MCF 10A (cell line): ENCODE measurements at regions not wholly inside any gene's neighbourhood (a gene's known extent, or its start where the extent isn't known, plus 50 kb on each side); places are given as distances from the start of the nearest gene placed in this dataset.
A peak's percentile ranks its signal among the peaks of the same experiment; 100 is the strongest.
"Not testable (repeated sequence)": the region's sequence is repeated elsewhere in the genome, so short reads cannot be mapped to it uniquely, and the experiment has no call there.

Experiments used
- BruUV-seq: library from RNA; stranded (reverse); fragments of 400-500 nt; replicated peaks from 2 replicates; lab custom pipeline; 2021; lab: Mats Ljungman, UMichigan
- CTCF ChIA-PET: fragments of 300-600 bp; sonication (Branson Sonifier 250); formaldehyde crosslinking; extraction: SDS; loops from one replicate; lab custom pipeline; 2021; ENCODE audit warnings: antibody characterized with exemption, inconsistent platforms; lab: Yijun Ruan, JAX
- POLR2A ChIA-PET: fragments of 300-600, 350-650 bp; sonication (Branson Sonifier 250); formaldehyde crosslinking; extraction: SDS; loops from one replicate; lab custom pipeline; 2020; ENCODE audit warnings: antibody characterized with exemption, inconsistent platforms; lab: Yijun Ruan, JAX
- DNase-seq: peaks from one replicate; pipeline ENCODE4 v3.0.0-alpha.2; 2018; ENCODE audit not compliant: unreplicated experiment
- H3K27ac Mint-ChIP-seq: one replicate; pipeline ENCODE4 v1.8.0; 2022; ENCODE audit warnings: mild to moderate bottlenecking, low read depth, mixed read lengths; ENCODE audit not compliant: unreplicated experiment
- H3K27me3 Mint-ChIP-seq: one replicate; pipeline ENCODE4 v1.8.0; 2022; ENCODE audit warnings: mixed read lengths; ENCODE audit not compliant: insufficient read depth, unreplicated experiment
- H3K36me3 Mint-ChIP-seq: one replicate; pipeline ENCODE4 v1.8.0; 2022; ENCODE audit warnings: mild to moderate bottlenecking, moderate library complexity, mixed read lengths; ENCODE audit not compliant: insufficient read depth, unreplicated experiment
- H3K4me1 Mint-ChIP-seq: one replicate; pipeline ENCODE4 v1.8.0; 2022; ENCODE audit warnings: mixed read lengths; ENCODE audit not compliant: insufficient read depth, unreplicated experiment
- H3K4me3 Mint-ChIP-seq: one replicate; pipeline ENCODE4 v1.8.0; 2022; ENCODE audit warnings: mild to moderate bottlenecking, moderate library complexity, mixed read lengths; ENCODE audit not compliant: unreplicated experiment
- H3K9me3 Mint-ChIP-seq: one replicate; pipeline ENCODE4 v1.8.0; 2022; ENCODE audit warnings: mixed read lengths; ENCODE audit not compliant: unreplicated experiment
- CTCF ChIP-seq: fragments of 200-600 bp; IDR thresholded peaks from one replicate; pipeline ENCODE4 v1.8.0; 2022; ENCODE audit warnings: antibody characterized with exemption, mild to moderate bottlenecking; ENCODE audit not compliant: unreplicated experiment
- intact Hi-C: fragments of 100-400 bp; cut with micrococcal nuclease; formaldehyde crosslinking; loops from 2 replicates; pipeline ENCODE4 v1.14.1; 2022

- intact Hi-C loops, DNase-seq, H3K9me3 Mint-ChIP-seq, H3K4me1 Mint-ChIP-seq, CTCF ChIA-PET, H3K27ac Mint-ChIP-seq, POLR2A ChIA-PET, H3K36me3 Mint-ChIP-seq, H3K27me3 Mint-ChIP-seq, BruUV-seq, H3K4me3 Mint-ChIP-seq: not testable (repeated sequence)
Observed at GRCh38 chr14:19303844-19304243, 130.3 kb downstream of the POTEG start.

GRCh38 chr14:19304442-19304841 is 129.7 kb downstream of the POTEG start:
- H3K4me3 Mint-ChIP-seq, H3K9me3 Mint-ChIP-seq, intact Hi-C loops, BruUV-seq, H3K4me1 Mint-ChIP-seq, H3K36me3 Mint-ChIP-seq, CTCF ChIA-PET, POLR2A ChIA-PET, DNase-seq, H3K27ac Mint-ChIP-seq, H3K27me3 Mint-ChIP-seq: not testable (repeated sequence)

DNA sequence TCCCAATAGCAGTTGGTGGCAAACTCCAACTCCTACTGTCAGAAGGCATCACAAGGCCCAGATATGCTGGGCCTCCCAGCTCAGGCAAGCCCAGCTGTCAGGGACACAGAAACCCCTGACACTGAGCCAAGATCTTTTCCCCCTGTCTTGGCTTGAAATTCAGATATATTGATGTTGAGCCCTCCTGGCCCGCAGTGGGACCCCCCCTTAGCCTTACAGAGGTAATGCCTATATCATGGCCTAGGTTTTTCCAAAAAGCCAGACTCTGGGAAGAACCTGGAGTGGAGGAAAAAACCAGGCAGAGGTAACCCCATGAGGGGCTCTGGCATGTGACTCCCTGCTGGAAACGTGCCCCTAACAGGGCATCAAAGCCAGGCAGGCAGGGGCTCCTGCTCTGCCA is 129.2 kb downstream of the POTEG start:
- H3K27ac Mint-ChIP-seq, CTCF ChIA-PET, H3K36me3 Mint-ChIP-seq: not testable (repeated sequence)

DNA sequence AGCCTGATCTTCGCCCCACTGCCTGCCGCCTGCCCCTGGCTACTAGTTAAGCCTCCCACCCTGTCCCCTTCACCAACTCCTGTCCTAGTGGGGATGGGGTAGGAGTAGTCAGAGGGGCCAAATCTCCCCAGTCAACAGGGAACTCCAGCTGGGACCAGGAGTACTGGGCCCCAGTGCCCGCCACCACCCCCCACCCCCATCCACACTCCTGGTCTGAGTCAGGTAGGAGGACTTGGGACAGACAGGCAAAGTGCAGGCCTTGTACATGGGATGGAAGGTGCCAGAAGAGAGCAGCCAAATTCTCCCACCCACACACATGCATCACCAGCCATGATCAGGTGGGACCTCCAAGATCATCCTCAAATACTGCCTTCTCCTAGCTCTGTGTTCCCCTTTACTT is 128.4 kb downstream of the POTEG start:
- POLR2A ChIA-PET, H3K4me1 Mint-ChIP-seq, H3K36me3 Mint-ChIP-seq, H3K27me3 Mint-ChIP-seq, H3K9me3 Mint-ChIP-seq, CTCF ChIA-PET, H3K4me3 Mint-ChIP-seq, intact Hi-C loops, DNase-seq, H3K27ac Mint-ChIP-seq, BruUV-seq: not testable (repeated sequence)

More for the DNA sequence above, 129.2 kb downstream of the POTEG start:
- POLR2A ChIA-PET, H3K4me3 Mint-ChIP-seq, H3K27me3 Mint-ChIP-seq, H3K9me3 Mint-ChIP-seq, BruUV-seq, H3K4me1 Mint-ChIP-seq, DNase-seq, intact Hi-C loops: not testable (repeated sequence)

- CTCF ChIA-PET, DNase-seq, intact Hi-C loops, H3K4me1 Mint-ChIP-seq, H3K27me3 Mint-ChIP-seq, H3K36me3 Mint-ChIP-seq, POLR2A ChIA-PET, H3K27ac Mint-ChIP-seq, H3K9me3 Mint-ChIP-seq, H3K4me3 Mint-ChIP-seq: not testable (repeated sequence)
- TSS peak; percentile 29 for BruUV-seq
Observed at GRCh38 chr14:19306405-19306804, 127.7 kb downstream of the POTEG start.

DNA sequence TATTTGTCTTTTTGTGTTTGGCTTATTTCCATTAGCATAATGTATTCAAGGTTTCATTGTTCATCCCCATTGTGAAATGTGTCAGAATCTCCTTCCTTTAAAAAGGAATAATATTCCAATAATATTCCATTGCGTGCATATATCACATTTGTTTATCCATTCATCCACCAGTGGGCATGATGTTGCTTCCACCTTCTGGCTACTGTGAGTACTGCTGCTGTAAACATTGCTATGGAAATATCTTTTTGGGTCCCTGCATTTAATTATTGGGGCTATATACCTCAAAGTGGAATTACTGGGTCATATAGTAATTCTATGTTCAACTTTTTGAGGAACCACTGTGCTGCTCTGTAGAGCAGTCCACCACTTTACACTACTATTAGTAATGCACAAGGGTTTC is 123.1 kb downstream of the POTEG start:
- H3K4me3 Mint-ChIP-seq, POLR2A ChIA-PET, H3K9me3 Mint-ChIP-seq, intact Hi-C loops, H3K36me3 Mint-ChIP-seq, H3K27ac Mint-ChIP-seq, BruUV-seq, CTCF ChIA-PET, H3K4me1 Mint-ChIP-seq, DNase-seq, H3K27me3 Mint-ChIP-seq: not testable (repeated sequence)
- TF ChIP-seq CTCF, result peak; percentile 38

DNA sequence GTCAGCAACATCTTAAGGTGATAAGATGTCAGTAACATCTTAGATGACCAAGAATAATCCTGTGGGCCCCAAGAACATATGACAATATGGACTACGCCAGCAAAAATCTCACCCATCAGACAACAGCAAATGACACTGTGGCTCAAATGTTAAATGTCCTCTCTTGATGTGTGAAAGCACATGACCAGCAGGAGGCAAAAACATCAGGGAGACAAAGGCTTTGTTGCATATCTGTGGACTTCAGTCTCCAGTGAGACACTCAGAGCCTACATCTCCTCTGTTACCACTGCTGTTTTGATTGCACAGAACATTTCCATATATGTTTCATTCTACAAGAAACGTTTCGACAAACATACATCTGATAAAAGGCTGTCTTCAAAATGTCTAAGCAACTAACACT is 103.5 kb downstream of the POTEG start:
- CTCF ChIA-PET, DNase-seq, H3K27ac Mint-ChIP-seq, H3K27me3 Mint-ChIP-seq, H3K9me3 Mint-ChIP-seq, intact Hi-C loops, POLR2A ChIA-PET, H3K4me1 Mint-ChIP-seq, H3K4me3 Mint-ChIP-seq, BruUV-seq, H3K36me3 Mint-ChIP-seq: not testable (repeated sequence)

DNA sequence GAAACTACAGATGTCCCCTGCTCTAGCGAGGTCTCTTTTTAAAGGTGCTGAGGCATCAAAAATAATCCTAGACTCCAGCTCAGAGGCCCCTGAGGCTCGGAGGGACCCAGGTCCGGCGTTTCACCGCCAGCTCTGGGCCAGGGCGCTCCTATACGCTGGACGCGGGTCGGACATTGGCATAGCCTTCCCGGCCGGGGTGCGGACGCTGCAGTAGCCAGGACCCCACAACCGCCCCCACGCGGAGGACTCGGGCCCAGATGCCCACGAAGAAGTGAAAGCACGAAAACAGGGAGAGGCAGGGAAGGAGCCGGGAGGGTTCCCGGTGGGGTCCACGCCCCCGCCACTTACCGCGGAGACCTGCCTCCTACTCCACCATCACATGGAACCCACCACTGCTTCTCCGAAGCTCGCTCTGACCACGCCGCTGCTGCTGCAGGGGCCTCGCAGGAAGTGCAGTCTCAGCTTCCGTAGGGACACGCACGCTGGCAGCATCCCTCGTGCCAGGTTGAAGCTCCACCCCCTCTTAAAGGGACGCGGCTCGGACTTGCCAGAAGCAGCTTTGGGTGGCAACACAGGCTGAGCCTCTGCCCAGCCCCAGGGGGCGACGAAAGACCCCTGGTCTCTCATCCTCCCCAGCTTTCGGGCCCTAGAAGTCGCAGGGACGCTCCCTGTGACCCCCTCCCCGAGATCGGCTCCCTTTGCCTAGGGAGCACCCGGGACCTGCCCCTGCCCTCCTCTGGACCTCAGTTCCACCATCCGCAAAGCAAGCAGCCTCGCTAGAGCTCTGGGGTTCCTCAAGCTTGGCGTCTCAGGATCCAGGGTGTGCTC is 96.7 kb downstream of the POTEG start:
- BruUV-seq, intact Hi-C loops, H3K27me3 Mint-ChIP-seq, H3K4me3 Mint-ChIP-seq, DNase-seq, H3K36me3 Mint-ChIP-seq, H3K9me3 Mint-ChIP-seq, POLR2A ChIA-PET, H3K4me1 Mint-ChIP-seq, CTCF ChIA-PET, H3K27ac Mint-ChIP-seq: not testable (repeated sequence)

GRCh38 chr14:19338060-19338372 is 96.1 kb downstream of the POTEG start:
- H3K9me3 Mint-ChIP-seq, CTCF ChIA-PET, H3K4me3 Mint-ChIP-seq, H3K27ac Mint-ChIP-seq, H3K27me3 Mint-ChIP-seq, H3K4me1 Mint-ChIP-seq, DNase-seq, intact Hi-C loops, H3K36me3 Mint-ChIP-seq, POLR2A ChIA-PET, BruUV-seq: not testable (repeated sequence)
